Gastrocnemius medialis (tissue), 4 donors: ENCODE measurements at regions not wholly inside any gene's neighbourhood (a gene's known extent, or its start where the extent isn't known, plus 50 kb on each side); places are given as distances from the start of the nearest gene placed in this dataset.
"Not testable (repeated sequence)": the region's sequence is repeated elsewhere in the genome, so short reads cannot be mapped to it uniquely, and the experiment has no call there.

Experiments
- POLR2A ChIP-seq, 2 donors: fragments of 450-650 bp; IDR thresholded peaks; one replicate each; pipeline ENCODE4 v1.6.1; 2017; ENCODE audit warnings: antibody characterized with exemption in 2 of 2, mild to moderate bottlenecking in 2 of 2, moderate library complexity in 2 of 2
- TF ChIP-seq, protein P1 (sequence below), 5 experiments: fragments of 450-650 bp in 3 of 5; fragments of 200-600 bp in 2 of 5; sonication (generic) in 2 of 5; IDR thresholded peaks in 4 of 5; conservative IDR thresholded peaks in 1 of 5; 1 replicate in 4 of 5; 2 replicates in 1 of 5; pipeline ENCODE4 v1.5.1; 2016 to 2019; ENCODE audit warnings: antibody characterized with exemption in 5 of 5, mild to moderate bottlenecking in 3 of 5, moderate library complexity in 3 of 5

DNA sequence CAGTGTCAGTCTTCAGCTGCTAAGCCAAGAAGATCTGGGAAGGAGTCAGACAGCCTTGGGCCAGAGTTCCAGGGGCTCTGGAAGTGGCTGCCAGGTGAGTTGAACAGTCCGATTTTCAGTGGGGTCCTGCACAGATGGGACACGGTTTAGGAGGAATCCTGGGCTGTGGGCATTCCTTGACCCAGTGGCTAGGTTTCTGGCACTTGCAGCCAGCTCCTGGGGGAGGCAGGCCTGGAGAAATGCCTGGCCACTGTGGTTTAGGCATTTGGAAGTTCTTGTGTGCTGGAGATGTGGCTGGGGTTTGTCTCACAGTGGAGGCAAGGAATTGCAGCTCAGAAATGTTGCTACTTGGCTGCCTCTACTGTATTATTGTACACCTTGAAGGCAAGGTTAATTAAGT is 286.4 kb upstream of the C1orf174 start:
- TF ChIP-seq POLR2A (IDR thresholded peaks at IDR 0.05), result not testable (repeated sequence)
- TF ChIP-seq, protein P1, sequence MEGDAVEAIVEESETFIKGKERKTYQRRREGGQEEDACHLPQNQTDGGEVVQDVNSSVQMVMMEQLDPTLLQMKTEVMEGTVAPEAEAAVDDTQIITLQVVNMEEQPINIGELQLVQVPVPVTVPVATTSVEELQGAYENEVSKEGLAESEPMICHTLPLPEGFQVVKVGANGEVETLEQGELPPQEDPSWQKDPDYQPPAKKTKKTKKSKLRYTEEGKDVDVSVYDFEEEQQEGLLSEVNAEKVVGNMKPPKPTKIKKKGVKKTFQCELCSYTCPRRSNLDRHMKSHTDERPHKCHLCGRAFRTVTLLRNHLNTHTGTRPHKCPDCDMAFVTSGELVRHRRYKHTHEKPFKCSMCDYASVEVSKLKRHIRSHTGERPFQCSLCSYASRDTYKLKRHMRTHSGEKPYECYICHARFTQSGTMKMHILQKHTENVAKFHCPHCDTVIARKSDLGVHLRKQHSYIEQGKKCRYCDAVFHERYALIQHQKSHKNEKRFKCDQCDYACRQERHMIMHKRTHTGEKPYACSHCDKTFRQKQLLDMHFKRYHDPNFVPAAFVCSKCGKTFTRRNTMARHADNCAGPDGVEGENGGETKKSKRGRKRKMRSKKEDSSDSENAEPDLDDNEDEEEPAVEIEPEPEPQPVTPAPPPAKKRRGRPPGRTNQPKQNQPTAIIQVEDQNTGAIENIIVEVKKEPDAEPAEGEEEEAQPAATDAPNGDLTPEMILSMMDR (IDR thresholded peaks at IDR 0.05 in 4 of 5, conservative IDR thresholded peaks at IDR 0.05 in 1 of 5), result not testable (repeated sequence)
